GOT3 (cell line): ENCODE measurements at regions not wholly inside any gene's neighbourhood (a gene's known extent, or its start where the extent isn't known, plus 50 kb on each side); places are given as distances from the start of the nearest gene placed in this dataset.
"Not testable (repeated sequence)": the region's sequence is repeated elsewhere in the genome, so short reads cannot be mapped to it uniquely, and the experiment has no call there.

Experiments used
- DNase-seq: peaks from one replicate; lab custom pipeline; 2025; ENCODE audit warnings: mixed read lengths; lab: John Stamatoyannopoulos, UW

DNA sequence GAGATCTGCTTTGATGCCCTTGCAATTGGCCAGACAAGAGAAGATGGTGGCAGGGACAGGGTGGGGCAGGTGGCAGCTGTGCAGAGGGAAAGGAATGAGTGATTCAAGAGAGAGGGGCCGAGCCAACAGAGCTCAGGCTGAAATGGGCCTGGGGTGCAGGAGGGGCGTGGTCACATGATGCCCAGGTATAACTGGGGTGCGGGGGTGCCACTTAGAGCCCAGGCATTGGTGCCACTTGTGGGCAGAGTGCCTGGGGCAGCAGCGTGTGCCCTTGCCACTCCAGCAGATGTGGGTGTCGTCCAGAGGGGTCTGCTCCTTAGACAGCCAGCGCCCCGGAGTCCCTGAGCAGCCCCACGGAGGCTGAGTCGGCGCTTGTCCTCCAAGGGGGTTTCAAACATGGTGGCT, 88.7 kb downstream of the PLXNA1 start:
- no peak for DNase-seq

DNA sequence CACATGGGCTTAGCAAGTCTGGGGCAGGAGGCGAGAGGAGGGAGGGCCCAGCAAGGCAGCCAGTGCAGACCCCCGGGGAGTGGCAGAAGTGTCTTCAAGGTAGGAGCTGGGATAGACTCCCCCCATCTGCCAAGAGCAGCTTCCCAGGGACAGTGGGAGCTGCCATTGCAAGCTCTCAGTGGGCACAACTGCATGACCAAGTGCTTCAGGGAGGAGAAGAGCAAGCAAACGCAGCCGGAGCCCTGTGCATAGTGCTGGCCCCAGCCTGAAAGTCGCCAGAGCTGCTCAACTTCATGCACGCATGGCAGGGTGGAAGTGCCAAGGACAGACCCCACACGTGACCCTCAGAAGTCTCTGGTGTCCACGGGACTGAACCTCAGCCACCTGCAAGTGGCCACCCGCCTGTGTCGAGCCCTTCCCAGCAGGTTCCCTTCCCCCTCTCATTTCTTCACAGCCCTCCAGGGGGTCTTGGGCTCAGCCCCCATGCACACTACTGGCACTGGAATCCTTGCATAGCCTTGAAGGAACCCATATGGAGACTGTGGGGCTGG, 89.4 kb downstream of the PLXNA1 start:
- no peak for DNase-seq

DNA sequence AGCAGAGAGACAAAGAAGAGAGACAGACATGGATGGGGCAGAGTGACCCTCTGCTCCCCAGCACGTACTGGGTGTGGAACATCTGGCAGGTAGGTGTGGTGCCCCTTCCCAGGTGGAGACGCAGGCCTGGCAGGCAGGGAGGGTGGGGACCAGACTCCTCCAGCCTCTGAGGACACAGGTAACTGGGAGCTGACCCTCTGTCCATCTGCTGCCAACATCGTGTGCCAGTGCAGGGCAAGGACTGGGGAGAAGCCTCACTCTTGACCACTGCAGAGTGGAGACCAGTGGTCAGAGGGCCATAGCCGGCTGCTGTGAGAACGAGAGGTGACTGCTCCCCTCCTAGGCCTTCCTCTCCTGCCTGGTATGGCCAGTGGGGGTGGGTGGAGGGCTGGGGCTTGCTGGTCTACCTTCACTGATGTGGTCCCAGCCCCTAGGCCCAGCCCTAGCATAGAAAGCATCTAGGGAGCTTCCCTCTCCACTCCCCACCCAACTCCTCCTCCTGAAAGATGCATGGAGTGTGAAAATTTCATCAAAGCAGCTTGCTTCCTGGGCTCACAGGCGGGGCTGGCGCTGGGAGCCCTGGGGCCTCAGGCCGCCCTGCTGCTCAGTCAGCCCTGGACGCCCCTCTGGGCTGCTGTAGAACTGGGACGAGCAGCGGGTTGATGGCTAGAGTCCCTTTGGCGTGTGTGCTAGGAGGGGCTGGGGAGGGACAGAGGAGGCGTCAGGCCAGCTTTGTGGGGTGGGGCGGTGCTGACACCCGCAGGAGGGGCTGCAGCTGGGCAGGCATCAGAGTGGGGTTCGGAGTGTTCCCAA, 90.3 kb downstream of the PLXNA1 start:
- DNase-seq = no peak

DNA sequence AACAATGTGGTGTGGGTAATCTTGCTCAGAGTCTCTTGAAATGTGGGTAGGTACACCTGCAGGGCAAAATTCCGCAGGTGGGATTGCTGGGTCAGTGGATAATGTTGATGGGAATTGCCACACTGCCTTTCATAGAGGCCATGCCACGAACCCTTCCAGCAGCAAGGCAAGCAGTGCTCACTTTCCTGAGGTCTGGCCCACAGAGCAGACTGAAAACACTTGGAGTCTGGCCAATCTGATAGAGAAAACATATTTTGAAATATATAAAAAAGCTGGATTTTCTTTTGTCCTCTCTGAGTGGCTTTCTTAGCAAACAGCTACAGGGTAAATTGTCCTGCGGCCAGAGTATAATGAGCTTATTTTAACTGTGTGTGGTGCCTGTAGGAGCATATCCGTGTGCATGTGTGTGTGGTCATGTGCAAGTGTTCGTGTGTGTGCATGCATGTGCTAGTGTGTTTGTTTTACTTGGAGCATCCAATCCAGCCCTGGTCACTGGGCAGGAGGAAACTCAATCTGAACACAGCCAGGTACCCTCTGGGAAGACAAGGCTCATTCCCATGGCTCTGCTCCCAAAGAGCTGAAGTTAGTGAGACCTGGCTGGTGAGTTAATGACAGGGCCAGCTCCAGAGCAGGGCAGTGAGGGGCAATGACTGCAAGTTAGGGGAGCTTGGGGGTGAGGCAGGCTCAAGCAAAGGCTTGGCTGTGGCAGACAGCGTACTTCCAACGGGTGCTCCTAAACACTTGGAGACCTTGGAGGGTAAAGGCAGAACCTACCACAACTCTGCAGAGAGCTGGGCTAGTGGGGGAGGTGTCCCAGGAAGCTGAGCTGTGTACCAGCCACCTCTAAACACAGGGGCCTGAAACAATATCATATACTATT, 91.3 kb downstream of the PLXNA1 start:
- no peak for DNase-seq

DNA sequence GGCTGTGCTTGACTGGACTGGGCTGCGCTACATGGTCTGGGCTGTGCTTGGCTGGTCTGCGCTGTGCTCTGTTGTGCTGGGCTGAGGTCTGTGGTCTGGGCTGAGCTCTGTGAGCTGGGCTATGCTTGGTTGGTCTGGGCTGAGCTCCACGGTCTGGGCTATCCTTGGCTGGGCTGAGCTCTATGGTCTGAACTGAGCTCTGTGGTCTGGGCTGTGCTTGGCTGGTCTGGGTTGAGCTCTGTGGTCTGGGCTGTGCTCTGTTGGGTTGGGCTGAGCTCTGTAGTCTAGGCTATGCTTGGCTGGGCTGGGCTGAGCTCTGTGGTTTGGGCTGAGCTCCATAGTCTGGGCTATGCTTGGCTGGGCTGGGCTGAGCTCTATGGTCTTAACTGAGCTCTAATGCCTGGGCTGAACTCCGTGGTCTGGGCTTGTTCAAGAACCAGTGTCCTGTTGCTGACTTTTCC, 92.0 kb downstream of the PLXNA1 start:
- peak; percentile 24 for DNase-seq

DNA sequence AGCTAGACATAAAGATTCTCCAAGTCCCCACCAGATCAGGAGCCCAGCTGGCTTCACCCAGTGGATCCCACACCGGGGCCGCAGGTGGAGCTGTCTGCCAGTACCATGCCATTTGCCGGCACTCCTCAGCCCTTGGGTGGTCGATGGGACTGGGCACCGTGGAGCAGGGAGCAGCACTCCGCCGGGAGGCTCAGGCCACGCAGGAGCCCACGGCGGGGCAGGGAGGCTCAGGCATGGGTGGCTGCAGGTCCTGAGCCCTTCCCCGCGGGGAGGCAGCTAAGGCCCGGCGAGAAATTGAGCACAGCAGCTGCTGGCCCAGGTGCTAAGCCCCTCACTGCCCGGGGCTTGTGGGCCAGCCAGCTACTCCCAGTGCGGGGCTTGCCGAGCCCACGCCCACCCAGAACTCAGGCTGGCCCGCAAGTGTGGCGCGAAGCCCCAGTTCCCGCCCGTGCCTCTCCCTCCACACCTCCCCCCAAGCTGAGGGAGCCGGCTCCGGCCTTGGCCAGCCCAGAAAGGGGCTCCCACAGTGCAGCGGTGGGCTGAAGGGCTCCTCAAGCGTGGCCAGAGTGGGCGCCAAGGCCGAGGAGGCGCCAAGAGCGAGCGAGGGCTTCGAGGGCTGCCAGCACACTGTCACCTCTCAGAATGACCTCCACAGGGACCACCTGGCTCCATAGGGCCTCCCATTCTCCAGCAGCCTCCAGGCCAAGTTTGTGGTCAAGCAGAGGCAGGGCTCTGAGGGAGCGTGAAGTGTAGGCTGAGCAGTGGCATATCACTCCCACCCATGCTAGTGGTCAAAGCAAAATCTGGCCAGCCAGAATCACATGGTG, 93.5 kb downstream of the PLXNA1 start:
- not testable (repeated sequence) for DNase-seq

DNA sequence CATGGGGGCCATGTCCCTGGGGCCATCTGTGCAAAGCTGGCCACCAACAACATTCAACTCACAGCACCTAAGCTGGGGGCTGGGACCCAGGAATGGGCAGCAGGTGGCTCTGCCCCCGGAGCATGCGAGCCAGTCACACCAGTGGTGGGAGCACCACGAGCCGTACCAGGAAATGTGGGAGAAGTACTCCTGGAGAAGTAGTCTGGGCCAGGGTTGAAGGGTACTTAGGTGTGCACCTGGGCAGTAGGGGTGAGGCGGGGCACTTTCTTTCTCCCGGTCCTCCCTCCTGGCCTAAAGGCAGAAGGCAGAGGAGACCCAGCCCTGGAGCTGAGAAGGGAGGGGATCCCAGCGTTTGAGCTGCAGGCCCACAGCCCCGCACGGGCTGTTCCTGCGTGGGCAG, 94.2 kb downstream of the PLXNA1 start:
- DNase-seq = no peak

DNA sequence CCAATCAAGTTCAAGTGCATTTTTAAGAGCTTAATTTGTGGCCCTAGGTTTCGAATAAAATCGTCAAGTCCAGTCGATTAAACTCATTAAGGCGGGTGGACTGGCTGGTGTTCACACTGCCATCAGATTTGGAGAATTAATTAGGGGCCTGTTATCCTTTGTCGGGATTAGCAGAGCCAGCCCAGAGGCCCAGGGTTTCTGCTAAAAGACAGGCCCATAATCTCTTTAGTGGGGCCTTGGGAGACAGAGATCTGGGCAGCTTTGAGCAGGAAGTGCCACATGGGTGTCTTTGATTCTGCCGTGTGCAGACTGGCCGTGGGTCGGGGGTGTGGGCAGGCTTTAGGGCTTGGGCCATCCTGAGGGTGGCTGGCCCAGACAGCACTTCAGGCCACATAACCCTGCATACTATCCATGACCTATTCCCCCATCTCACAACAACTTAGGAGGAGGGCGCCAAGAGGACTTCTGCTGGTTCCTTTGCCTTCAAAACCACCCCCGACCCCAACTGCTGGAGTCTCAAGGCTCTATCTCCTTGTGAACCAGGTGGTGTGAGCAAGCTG, 94.7 kb downstream of the PLXNA1 start:
- DNase-seq = no peak

DNA sequence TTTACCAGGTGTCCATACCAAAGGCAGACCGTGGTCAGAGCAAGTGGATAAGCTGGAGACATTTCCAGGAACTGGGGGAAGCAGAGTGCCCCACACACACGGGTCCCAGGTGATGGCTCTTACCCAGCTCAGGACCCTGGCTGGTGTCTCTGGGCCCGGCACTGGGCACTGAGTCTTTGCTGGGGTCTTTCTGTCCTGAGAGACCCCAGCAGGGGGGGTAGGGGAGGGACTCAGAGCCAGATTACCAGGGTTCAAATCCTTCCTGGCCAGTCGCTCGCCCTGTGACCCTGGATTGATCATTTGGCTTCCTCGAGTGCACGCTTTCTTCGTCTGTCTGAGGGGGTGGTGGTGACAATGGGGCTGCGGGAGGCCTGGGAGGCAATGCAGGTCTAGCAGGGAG, 95.7 kb downstream of the PLXNA1 start:
- no peak for DNase-seq

DNA sequence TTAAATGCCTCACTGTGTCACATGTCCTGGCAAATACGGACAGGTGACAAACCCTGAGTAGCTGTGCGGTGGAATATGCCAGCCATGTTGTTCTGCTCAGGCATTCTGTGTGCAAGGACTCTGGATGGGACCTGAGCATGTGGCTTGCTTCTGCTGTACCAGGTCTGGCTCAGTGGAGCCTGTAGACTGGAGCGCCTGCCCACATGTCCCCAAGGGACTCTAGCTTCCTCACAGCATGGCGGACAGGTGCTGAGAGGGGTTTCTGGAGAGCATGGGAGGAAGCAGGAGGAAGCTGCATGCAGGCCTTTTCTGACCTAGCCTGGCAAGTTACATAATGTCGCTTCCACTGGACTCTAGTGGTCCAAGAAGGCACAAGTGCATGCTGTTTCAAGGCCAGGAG, 96.3 kb downstream of the PLXNA1 start:
- no peak for DNase-seq

DNA sequence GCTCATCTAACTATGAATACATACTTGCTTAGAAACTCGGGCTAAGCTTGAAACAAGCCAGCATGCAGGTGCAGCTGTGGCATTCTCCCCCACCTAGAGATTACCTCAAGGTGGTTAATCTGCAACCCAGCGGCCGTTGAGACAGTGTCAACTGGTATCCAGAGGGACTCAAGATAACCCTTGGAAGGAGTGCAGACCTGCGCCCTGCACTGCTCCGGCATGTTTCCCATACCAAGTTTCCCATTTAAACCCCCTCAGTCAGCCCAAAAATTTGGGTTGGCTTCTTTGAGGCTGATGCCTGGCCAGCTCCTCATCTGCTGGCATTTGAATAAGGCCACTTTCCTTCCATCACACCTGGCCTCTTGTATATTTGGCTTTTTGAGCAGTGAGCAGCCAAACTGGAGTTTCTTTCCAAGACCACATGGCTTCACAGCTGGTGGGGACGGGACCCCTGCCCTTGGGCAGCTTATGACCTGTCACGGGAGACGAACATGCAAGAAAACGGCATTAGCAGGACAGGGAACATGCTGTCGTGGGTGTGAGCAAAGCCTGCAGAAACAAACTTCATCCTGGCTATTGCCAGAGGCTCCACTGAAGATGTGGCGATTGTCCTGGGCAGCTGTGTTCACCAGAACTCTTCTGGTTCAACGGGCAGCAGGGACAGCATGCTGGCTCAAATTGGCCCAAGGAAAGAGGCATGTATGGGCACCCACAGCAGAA, 98.2 kb downstream of the PLXNA1 start:
- no peak for DNase-seq

DNA sequence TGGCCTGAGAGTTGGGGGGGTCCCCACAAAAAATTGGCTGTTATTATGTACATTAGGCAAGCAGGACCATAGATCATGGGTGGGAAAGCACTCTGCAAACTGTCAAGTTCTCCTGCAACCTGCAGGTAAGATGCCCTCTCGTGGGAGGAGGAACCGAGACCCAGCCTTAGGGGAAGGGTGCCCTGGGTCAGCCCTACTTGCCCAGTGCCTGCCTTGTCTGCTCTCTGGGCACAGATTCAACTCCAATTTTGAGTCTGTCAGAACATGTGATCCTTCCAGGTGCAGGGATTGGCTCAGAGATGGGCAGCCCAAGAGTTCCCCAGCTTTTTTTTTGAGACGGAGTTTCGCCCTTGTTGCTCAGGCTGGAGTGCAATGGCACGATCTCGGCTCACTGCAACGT, 99.2 kb downstream of the PLXNA1 start:
- no peak for DNase-seq

DNA sequence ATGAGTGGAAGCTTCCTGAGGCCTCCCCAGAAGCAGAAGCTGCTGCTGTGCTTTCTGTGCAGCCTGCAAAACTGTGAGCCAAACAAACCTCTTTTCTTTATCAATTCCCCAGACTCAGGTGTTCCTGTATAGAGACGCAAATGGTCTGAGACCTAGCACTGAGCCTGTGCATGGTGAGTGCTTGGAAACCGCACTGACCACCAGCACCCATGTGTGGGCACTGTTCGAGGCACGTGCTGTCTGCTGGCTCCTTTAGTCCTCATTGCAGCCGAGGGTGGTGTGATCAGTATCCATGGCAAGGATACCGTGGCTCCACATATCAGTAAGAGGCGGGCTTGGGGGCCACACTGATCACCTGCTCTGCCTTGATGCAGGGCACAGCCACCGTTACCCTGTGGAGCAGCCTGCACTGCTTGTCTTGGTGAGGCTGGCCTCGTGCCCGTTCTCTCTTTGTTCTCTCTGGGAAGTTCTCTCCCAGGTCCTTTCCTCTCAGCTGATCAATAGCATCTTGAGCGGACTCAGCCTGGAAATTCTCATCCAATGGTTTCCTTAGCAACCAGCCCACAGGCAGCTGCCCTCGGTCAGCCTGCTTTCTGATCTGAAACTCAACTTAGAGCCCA, 101.0 kb downstream of the PLXNA1 start:
- no peak for DNase-seq

DNA sequence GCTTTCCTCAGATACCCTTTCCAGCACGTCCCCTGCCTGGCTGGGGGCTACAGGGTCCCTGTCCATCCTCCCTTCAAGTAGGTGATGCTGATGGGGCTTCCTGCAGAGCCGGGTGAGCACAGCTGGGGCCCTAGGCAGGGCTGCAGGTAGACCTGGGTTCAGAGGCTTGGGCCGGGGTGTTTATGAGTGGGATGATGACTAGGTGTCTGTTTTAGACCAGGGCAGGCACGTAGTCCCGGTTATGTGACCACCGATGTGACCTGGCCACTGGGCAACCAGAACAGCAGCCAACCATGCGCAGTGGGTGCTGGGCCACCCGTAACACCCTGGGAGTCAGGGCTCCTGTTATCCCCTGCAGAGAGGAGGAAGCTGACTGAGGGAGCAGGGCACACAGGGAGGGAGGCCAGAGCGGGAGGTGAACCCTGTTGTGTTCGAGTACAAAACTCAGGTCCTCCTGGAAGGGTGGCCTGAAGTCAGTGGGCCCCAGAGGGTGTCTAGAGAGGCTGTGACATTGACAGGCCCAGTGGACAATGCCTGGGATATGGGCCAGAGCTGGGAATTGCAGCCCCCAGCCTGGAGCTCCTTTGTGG, 101.6 kb downstream of the PLXNA1 start:
- no peak for DNase-seq

DNA sequence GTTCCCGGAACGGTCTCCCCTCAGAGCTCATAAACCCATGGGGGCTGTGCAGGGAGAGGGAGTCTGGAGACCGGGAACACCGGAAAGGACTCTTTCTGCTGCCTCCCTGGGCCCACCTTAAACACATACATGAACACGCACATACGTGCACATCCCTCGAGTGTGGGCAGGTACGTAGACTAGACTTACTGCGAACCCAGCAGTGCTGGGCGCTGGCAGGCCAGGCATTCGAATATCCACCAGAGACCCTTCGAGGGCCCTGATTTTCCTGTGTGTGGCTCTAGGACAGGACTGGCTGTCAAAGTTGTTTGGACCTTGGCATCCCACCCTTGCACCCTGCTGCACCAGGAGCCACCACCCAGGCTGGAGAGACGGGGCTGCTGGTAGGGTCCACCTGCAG, 102.7 kb downstream of the PLXNA1 start:
- DNase-seq = no peak

DNA sequence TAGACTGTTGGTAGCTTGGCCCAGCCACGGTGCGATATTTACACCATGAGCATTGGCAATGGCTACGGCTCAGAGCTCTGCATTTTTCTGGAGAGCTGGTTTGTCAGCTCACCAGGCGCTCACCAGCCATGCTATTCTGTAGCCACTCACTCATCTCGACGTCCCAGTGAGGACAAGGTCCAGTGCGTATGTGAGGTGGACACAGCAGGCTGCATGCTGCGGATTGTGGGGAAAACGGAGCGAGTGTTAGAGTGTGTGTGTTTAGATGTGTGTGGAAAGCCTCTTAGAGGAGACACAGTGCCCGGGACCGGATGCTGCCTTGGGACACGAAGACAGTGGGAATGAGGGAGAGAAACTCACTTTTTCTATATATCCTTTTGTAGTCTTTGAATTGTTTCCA, 103.7 kb downstream of the PLXNA1 start:
- not testable (repeated sequence) for DNase-seq

DNA sequence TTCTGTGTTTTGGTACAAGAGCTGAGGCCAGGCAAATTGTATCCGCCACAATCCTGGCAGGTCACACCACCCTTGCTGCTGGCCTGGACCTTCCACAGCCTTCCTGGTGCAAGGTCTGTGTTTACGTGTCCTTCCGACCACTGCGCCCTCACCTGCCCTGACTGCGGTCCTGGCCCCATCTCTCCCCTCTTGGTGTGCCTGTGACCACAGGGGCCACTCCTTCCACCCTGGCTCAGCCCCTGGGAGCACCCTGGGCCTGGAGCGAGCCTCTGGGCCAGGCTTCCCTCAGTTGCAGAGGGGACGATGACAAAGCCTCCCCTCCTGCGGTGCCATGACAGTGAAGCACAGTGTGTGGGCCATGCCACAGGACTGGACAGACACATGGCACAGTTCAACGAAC, 104.5 kb downstream of the PLXNA1 start:
- no peak for DNase-seq

DNA sequence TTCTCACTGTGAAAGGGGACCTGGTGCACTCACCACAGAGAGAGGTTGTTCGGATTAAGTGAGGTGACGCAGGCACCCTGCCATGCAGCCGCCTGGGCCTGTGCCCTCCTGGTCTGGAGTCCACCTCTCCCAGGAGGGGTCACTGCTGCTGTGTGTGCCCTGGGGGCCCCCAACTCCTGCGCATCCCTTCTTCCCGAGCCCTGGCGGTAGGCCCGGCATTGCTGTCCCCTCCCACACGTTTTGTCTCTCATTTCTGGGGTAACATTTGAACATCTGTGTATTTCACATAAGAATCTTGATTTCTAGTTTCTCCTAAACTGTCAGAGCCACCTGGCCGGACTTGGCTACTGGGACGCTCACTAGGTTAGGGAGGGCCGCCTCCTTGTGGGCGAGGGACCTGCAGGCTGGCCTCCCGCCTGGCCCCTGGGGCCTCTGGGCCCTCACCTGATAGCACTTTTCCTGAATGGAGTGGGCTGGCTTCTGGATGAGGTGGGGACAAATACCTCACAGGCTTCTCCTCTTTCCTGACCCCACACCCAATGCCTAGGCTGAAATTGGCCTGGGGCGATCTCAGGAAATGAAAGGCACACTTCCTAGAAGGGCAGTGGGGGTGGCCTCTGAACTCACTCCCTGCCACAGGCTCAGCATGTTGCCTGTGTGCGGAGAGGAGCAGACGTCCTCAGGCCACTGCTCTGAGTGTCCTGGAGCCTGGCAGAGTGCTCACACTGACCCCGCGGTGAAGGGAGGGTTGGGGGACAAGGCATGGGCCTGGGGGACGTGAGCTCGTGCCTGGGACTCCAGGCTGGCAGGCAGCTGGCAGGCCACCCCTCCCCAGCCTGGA, 104.2 kb upstream of the PRR23E start:
- no peak for DNase-seq

DNA sequence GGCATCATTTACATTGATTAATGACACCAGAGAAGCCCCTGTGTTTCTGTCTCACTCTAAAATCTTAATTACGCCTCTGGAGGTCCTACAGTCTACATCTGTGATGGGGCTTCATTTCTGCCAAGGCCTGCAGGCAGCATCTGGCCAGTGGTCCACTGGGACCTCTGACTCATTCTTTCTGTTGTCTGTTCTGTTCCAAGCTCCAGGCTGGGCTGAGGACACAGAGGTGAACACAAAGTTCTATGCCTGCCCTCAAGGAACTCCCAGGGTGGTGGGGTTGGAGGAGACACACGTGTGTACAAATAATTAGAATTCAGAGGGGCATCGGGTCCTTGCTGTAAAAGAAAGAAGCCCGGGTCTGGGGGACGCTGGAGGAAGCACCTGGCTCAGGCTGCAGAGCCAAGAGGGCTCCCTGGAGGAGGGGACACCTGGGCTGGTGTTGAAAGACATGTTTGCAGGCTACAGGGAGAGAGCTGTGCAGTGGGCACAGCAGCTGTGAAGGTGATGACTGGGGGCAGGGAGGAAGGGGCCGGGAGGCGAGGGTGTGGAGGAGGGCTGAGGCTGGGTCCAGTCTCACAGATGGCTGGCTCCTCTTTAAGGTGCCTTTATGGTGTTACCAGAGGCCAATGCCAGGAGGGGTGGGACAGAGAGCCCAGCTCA, 103.3 kb upstream of the PRR23E start:
- no peak for DNase-seq
